ENCODE measurements at regions not wholly inside any gene's neighbourhood (a gene's known extent, or its start where the extent isn't known, plus 50 kb on each side); places are given as distances from the start of the nearest gene placed in this dataset.

DNA sequence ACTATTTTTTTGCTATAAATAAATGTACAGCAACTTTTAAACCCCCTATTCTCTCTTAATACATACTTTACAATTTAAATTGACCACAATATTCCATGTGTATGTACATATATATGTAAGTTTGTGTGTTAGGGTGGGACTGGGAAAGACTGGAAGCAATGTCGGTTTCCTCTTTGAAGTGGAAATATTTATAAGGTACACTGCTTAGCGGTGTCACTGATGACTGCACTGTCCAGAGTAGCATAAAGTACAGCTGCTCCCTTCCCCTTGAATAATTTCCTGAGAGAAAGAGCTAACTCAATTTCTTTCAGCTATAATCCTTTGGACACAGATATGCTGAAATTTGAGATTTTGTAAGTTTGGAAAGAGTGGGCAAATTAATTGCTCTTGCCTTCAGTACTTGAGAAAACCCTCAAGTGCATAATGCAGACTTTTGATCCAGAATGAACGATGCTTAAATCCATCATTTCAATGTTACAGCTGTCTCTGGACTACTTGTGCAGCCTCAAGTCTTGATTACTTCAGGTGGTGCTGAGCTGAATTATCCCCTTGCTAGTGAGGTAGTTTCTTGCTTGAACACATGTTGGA is 267.0 kb upstream of the CFAP20DC start:
- DNase-seq, result no peak
- no peak for ATAC-seq (ENCODE audit: low read depth)
- Mint-ChIP-seq H3K4me1 (no peaks in the 10 kb centered on the region), H3K9me3 (no peaks in the 10 kb centered on the region), H3K27ac (no peak overlapping the region), H3K27me3 (no peaks in the 10 kb centered on the region), H3K4me3 (no peak overlapping the region), H3K36me3 (no peaks in the 10 kb centered on the region)
- POLR2A ChIA-PET, result no interaction called here

DNA sequence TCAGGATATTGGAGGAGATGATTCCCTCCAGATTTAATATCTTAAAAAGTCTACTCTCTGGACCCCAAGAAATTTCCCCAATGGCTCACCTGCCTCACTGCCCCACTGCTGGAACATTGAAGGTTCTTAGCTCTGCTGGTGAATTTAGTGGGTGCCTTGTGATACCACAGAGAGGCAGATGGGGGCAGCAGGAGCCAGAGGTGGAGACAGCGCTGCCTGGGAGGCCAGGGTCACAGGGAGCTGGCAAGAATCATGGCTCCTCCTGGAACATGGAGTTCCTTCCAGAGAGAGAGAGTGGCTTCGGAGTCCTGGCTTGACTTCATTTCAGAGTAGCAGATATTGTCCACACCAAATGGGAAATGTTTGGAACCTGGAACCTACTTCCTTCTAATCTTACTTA is 263.5 kb upstream of the CFAP20DC start:
- H3K9me3 Mint-ChIP-seq, result no peaks in the 10 kb centered on the region
- peak; percentile 50 for ATAC-seq (ENCODE audit: low read depth)
- H3K36me3 Mint-ChIP-seq, result no peaks in the 10 kb centered on the region
- no peaks in the 10 kb centered on the region for H3K4me1 Mint-ChIP-seq
- no peak overlapping the region for H3K27ac Mint-ChIP-seq
- DNase-seq, result peak; percentile 41
- no peaks in the 10 kb centered on the region for H3K27me3 Mint-ChIP-seq
- H3K4me3 Mint-ChIP-seq, result no peak overlapping the region
- POLR2A ChIA-PET, result no interaction called here

DNA sequence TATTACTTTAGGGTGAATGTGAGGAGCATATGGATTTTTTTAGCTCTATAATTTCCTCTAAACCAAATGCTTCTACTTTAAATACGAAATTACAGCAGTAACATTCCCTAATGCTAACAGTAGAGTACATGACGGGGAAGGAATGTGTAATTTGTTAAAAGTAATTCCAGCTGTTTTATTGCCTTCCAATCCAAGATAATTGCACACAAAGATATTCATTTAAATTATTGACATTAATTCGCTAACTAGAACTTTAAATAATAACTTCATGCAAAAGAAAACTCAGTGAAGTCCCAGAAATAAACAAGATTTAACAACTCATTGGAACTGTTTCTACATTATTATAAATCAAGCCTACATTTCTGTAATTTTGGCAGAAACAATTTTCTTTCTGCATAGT is 261.4 kb upstream of the CFAP20DC start:
- no peak overlapping the region for H3K27ac Mint-ChIP-seq
- H3K36me3 Mint-ChIP-seq, result no peaks in the 10 kb centered on the region
- H3K4me1 Mint-ChIP-seq, result no peaks in the 10 kb centered on the region
- ATAC-seq (ENCODE audit: low read depth), result no peak
- no peak overlapping the region for H3K4me3 Mint-ChIP-seq
- H3K9me3 Mint-ChIP-seq, result no peaks in the 10 kb centered on the region
- POLR2A ChIA-PET, result interaction anchor here (0.7 kb wide), 1 partner anchor 228 kb away, joined by 3 read pairs; no protein-coding TSS in a partner anchor
- H3K27me3 Mint-ChIP-seq, result no peaks in the 10 kb centered on the region
- no peak for DNase-seq

DNA sequence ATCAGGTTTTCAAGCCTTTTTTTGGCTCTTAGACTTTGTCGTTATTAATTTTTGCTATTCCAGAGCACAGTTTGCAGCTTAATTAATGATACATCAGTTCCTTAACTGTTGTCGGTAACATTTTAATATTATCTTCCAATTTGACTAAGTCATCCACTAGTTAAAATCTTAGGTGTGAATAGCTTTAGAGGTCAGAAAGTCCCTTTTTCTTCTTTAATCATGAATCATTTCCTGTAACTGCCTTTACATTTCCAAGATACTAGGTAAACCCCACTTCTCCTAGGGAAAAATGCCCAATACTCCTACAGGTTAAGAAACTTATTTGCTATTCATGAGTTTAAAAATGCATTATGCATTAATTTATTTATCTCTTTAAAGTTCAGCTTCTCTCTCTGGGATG is 260.9 kb upstream of the CFAP20DC start:
- ATAC-seq (ENCODE audit: low read depth) (no peak), DNase-seq (no peak)
- no peak overlapping the region for H3K4me3 Mint-ChIP-seq
- H3K9me3 Mint-ChIP-seq, result no peaks in the 10 kb centered on the region
- no peak overlapping the region for H3K27ac Mint-ChIP-seq
- POLR2A ChIA-PET, result interaction anchor here (0.7 kb wide), 1 partner anchor 229 kb away, joined by 3 read pairs; no protein-coding TSS in a partner anchor
- no peaks in the 10 kb centered on the region for H3K27me3 Mint-ChIP-seq
- H3K36me3 Mint-ChIP-seq, result no peaks in the 10 kb centered on the region
- no peaks in the 10 kb centered on the region for H3K4me1 Mint-ChIP-seq

DNA sequence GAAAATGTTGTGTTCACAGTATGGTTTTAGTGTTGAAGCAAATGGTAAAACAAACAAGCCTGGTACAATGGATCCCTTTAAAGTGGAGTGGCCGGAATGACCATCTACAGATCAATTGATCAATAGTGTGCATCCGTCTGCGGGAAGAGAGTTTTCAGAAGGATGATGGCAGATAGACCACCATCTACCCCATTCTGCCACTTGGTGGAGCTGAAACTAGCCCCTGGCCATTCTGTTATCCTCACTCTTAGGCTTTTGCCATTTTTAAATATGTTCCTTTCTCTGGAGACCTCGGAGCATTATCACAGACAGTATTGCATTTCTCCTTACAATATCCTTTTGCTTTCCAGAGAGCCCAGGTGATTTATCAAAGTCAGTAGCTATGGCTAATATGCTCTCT is 258.9 kb upstream of the CFAP20DC start:
- H3K9me3 Mint-ChIP-seq, result no peaks in the 10 kb centered on the region
- no peaks in the 10 kb centered on the region for H3K36me3 Mint-ChIP-seq
- POLR2A ChIA-PET, result no interaction called here
- no peak for ATAC-seq (ENCODE audit: low read depth)
- H3K4me3 Mint-ChIP-seq, result no peak overlapping the region
- no peaks in the 10 kb centered on the region for H3K27me3 Mint-ChIP-seq
- no peak overlapping the region for H3K27ac Mint-ChIP-seq
- no peak for DNase-seq
- no peaks in the 10 kb centered on the region for H3K4me1 Mint-ChIP-seq

DNA sequence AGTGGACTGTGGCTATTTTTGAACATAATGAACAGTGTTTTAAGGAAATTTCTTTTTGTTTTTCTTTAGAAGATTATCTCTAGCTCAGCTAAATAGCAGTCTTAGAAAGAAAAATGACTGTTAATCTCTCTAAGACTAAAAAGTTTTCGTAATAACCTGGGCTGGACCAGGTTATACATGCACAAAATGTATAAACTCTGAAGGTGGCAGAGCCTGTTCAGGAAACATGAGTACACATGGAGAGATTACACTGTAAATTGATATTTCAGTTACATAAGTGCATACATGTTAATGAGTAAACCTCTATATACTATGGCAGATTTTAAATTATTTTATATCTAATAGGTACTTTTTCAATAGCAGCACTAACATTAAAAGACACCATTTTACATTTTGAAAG is 258.2 kb upstream of the CFAP20DC start:
- Mint-ChIP-seq H3K4me1 (no peaks in the 10 kb centered on the region), H3K36me3 (no peaks in the 10 kb centered on the region), H3K27me3 (no peaks in the 10 kb centered on the region), H3K27ac (no peak overlapping the region), H3K4me3 (no peak overlapping the region), H3K9me3 (no peaks in the 10 kb centered on the region)
- POLR2A ChIA-PET, result no interaction called here
- no peak for DNase-seq
- no peak for ATAC-seq (ENCODE audit: low read depth)

DNA sequence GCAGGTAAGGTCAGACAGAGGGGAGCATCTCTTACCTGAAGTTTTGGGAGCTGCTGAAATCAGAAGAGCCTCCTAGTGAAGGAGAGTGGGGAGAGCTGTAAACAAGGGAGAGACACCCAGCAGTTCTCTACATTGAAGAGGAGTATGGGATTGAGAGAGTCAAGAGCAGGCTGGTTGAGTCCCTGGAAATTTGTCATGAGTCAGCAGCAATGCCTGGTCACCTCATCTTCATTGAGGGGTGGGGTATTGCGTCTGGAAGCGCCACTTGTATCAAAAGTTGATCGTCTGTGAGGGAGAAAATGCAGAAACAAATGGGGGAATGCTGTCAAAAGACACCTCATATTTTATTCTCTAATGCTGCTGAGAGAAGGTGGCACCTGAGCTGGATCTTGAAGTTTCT is 256.6 kb upstream of the CFAP20DC start:
- H3K4me1 Mint-ChIP-seq, result peaks cover 3% of the 10 kb centered on the region
- no peak for DNase-seq
- ATAC-seq (ENCODE audit: low read depth), result no peak
- peaks cover 3% of the 10 kb centered on the region for H3K9me3 Mint-ChIP-seq
- no peaks in the 10 kb centered on the region for H3K27me3 Mint-ChIP-seq
- POLR2A ChIA-PET, result no interaction called here
- no peak overlapping the region for H3K27ac Mint-ChIP-seq
- no peak overlapping the region for H3K4me3 Mint-ChIP-seq
- no peaks in the 10 kb centered on the region for H3K36me3 Mint-ChIP-seq

DNA sequence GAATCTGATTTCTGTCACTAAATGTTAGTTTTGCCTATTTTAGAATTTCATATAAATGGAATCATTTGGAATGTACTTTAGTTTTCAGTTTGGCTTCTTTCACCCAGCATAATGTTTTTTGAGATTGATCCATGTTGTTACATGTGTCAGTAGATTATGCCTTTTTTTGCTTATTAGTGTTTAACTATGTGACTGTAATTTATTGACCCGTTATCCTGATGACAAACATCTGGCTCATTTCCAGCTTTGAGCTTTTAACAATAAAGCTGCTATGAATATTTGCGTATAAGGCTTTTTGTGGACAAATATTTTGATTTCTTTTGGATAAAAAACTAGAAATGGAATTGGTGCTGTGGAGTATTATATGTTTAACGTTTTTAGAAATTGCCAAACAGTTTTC is 254.5 kb upstream of the CFAP20DC start:
- no peak overlapping the region for H3K27ac Mint-ChIP-seq

DNA sequence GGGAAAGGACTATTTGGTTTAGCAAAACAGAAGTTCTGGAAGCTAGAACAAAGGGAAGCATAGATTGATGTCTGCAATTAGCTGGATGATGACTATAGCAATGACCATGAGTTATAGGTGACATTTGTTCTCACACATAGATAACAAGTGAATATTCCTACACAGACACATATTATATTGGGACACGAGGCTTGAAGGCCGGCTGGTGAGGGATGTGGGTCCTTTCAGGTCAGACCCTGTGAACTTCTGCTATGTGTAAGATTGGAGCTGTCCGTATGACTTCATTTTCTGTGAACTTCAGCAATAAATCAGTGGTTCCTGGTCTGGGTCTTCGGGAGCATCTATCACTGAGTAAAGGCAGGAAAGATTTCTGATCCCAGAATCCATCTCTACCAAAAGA is 253.6 kb upstream of the CFAP20DC start:
- Mint-ChIP-seq H3K4me1 (peaks cover 6% of the 10 kb centered on the region), H3K27me3 (no peaks in the 10 kb centered on the region)
- no peak for ATAC-seq (ENCODE audit: low read depth)

More for the DNA sequence above, 254.5 kb upstream of the CFAP20DC start:
- Mint-ChIP-seq H3K9me3 (peaks cover 6% of the 10 kb centered on the region), H3K4me1 (peaks cover 6% of the 10 kb centered on the region), H3K27me3 (no peaks in the 10 kb centered on the region), H3K36me3 (no peaks in the 10 kb centered on the region), H3K4me3 (no peak overlapping the region)
- ATAC-seq (ENCODE audit: low read depth) (no peak), DNase-seq (no peak)
- POLR2A ChIA-PET, result no interaction called here

DNA sequence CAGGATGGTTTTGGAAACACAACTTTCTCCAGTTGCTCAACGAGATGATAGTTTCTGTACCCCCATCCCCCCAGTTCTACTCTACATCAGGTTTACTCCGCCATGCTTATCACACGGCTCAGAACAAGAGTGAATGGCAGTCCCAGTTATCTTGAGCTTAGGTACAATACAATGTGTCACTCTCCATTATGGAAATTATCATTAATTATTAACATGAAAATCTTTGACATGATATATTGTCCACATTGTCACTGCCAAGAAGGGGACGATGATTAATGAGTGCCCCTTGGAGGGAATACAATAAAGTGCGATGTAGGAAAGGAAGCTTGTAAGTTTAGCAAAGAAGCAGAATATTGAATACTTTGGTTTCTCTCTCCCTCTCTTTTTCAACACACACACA is 252.6 kb upstream of the CFAP20DC start:
- Mint-ChIP-seq H3K27ac (no peak overlapping the region), H3K4me1 (peaks cover 6% of the 10 kb centered on the region), H3K9me3 (peaks cover 8% of the 10 kb centered on the region), H3K27me3 (no peaks in the 10 kb centered on the region), H3K36me3 (no peaks in the 10 kb centered on the region), H3K4me3 (no peak overlapping the region)
- no peak for DNase-seq
- POLR2A ChIA-PET, result no interaction called here
- no peak for ATAC-seq (ENCODE audit: low read depth)

More for the DNA sequence above, 253.6 kb upstream of the CFAP20DC start:
- Mint-ChIP-seq H3K4me3 (no peak overlapping the region), H3K27ac (no peak overlapping the region), H3K9me3 (peaks cover 8% of the 10 kb centered on the region), H3K36me3 (no peaks in the 10 kb centered on the region)
- DNase-seq, result no peak
- POLR2A ChIA-PET, result no interaction called here

DNA sequence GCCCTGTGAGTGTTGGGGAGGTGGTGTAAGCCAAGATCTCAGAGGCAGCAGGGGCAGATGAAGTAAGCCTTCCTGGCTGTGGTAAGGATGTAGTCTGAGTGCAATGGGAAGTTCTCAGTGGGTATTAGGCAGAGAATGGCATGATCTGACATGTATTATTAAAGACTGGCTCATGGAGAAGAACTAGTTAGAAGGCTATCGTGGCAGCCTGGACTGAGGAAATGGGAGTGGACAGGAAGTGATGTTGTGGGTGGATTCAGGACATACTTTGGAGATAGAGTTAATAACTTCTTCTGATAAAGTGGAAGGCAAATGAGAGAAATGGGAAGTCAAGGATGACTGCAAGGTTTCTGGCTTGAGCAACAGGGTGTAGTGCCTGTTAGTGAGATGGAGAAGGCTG is 250.9 kb upstream of the CFAP20DC start:
- Mint-ChIP-seq H3K36me3 (no peaks in the 10 kb centered on the region), H3K27me3 (no peaks in the 10 kb centered on the region), H3K4me1 (peaks cover 6% of the 10 kb centered on the region), H3K4me3 (no peak overlapping the region), H3K27ac (no peak overlapping the region), H3K9me3 (peaks cover 11% of the 10 kb centered on the region)
- DNase-seq (no peak), ATAC-seq (ENCODE audit: low read depth) (no peak)
- POLR2A ChIA-PET, result no interaction called here

DNA sequence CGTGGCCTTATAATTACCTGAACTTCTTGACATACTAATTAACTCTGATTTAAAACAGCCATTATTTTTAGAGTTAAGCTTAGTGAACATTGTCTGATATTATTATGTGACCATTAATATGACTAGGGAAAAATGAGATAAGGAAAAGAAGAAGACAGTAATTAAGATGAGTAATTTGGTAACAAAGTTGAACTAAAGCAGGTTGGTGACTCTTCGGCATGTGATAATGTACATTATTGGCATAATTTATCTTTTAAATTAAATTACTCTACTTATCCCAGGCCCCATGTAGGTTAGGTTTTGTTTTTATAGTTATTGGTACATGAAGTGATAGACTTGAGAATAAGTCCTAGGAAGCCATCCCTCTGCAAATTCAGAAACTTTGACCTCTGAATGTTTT is 249.7 kb upstream of the CFAP20DC start:
- Mint-ChIP-seq H3K4me3 (no peak overlapping the region), H3K4me1 (peaks cover 6% of the 10 kb centered on the region), H3K9me3 (peaks cover 13% of the 10 kb centered on the region), H3K36me3 (no peaks in the 10 kb centered on the region), H3K27me3 (no peaks in the 10 kb centered on the region), H3K27ac (no peak overlapping the region)
- ATAC-seq (ENCODE audit: low read depth) (no peak), DNase-seq (no peak)
- POLR2A ChIA-PET, result no interaction called here

DNA sequence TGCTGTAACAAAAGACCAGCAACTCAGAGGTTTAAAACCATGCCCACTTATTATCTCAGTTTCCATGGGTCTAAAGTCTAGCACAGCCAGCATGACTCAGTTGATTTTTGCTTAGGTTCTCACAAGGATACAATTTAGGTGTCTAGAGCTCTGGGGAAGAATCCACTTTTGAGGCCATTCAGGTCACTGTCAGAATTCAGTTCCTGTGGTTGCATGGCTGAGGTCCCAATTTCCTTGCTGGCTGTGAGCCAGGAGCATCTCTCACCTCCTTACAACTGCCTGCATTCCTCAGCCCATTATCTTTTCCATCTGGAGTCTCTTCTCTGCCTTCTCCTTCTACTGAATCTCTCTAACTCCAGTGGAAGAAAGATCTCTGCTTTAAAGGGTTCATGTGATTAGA is 240.5 kb upstream of the CFAP20DC start:
- Mint-ChIP-seq H3K9me3 (peaks cover 17% of the 10 kb centered on the region), H3K4me1 (peaks cover 17% of the 10 kb centered on the region), H3K27me3 (no peaks in the 10 kb centered on the region), H3K27ac (no peak overlapping the region), H3K36me3 (no peaks in the 10 kb centered on the region), H3K4me3 (no peak overlapping the region)
- POLR2A ChIA-PET, result no interaction called here
- DNase-seq (no peak), ATAC-seq (ENCODE audit: low read depth) (no peak)

DNA sequence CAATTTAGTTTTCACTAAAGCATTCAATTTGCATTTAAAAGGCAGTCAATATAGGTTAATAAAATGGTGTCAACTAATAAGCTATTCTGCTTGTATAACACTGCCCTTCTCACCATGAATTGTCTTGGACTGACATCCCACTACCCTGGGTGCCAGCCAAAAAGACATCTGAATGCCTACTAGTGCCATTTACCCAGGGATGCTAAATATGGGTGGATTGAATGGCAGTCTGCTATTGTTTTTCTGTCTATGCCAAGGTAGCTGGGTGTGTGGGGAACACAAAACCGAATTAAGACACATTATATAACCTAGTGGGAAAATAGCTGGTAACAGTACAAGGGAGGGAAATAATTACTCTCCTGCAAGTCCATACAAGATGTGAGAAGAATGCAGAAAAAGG is 240.0 kb upstream of the CFAP20DC start:
- POLR2A ChIA-PET, result no interaction called here
- DNase-seq (no peak), ATAC-seq (ENCODE audit: low read depth) (no peak)
- no peaks in the 10 kb centered on the region for H3K36me3 Mint-ChIP-seq
- H3K27ac Mint-ChIP-seq, result no peak overlapping the region
- H3K4me3 Mint-ChIP-seq, result no peak overlapping the region
- H3K9me3 Mint-ChIP-seq, result peaks cover 15% of the 10 kb centered on the region
- H3K4me1 Mint-ChIP-seq, result peaks cover 17% of the 10 kb centered on the region
- no peaks in the 10 kb centered on the region for H3K27me3 Mint-ChIP-seq

DNA sequence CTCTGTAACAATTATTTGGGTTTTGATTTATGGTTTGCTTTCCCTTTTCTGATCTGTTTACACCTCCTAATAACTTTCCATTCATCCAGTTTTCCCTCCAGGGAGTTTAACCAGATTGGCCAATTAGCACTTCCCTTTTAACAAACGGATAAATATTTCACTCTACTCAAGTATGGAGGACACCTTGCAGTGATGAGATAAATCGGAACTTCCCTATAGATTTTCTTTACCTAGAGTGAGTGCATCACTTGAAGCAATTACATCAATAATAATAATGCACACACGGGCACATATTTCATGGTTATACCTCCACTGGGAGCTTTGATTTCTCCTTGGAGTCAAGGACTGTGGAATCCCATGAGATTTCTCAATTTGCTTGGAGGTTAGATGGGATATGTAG is 239.1 kb upstream of the CFAP20DC start:
- Mint-ChIP-seq H3K36me3 (no peaks in the 10 kb centered on the region), H3K27me3 (no peaks in the 10 kb centered on the region), H3K27ac (no peak overlapping the region), H3K4me3 (no peak overlapping the region), H3K4me1 (peaks cover 17% of the 10 kb centered on the region), H3K9me3 (peaks cover 12% of the 10 kb centered on the region)
- ATAC-seq (ENCODE audit: low read depth) (no peak), DNase-seq (no peak)
- POLR2A ChIA-PET, result no interaction called here
